Heart right ventricle (tissue), 16 donors: ENCODE measurements at regions not wholly inside any gene's neighbourhood (a gene's known extent, or its start where the extent isn't known, plus 50 kb on each side); places are given as distances from the start of the nearest gene placed in this dataset.
"Not testable (repeated sequence)": the region's sequence is repeated elsewhere in the genome, so short reads cannot be mapped to it uniquely, and the experiment has no call there.

Experiments
- ATAC-seq, 8 donors: fragments of 200-7000 bp; cut with Tn5 transposase; one replicate each; pipeline ENCODE4 v1.9.1; 2020; ENCODE audit warnings: mild to moderate bottlenecking in 8 of 8, moderate library complexity in 8 of 8, moderate number of reproducible peaks in 1 of 8
- DNase-seq, 2 donors: peaks; one replicate each; pipeline ENCODE4 v3.0.0-alpha.2; 2020
- H3K27ac ChIP-seq, 10 donors: fragments of 200-600 bp; sonication (generic) in 2 of 10; one replicate each; pipeline versions ENCODE4 v1.5.0 to v1.8.0; 2020 to 2022; ENCODE audit warnings: mild to moderate bottlenecking in 3 of 10
- H3K27me3 ChIP-seq, 7 donors: fragments of 200-600 bp; one replicate each; pipeline ENCODE4 v1.8.0; 2021 to 2022; ENCODE audit warnings: mild to moderate bottlenecking in 2 of 7
- H3K36me3 ChIP-seq, 9 donors: fragments of 200-600 bp; sonication (generic) in 1 of 9; one replicate each; pipeline versions ENCODE4 v1.5.0 to v1.8.0; 2020 to 2022; ENCODE audit warnings: mild to moderate bottlenecking in 2 of 9
- H3K4me1 ChIP-seq, 9 donors: fragments of 200-600 bp; sonication (generic) in 1 of 9; one replicate each; pipeline versions ENCODE4 v1.5.0 to v1.8.0; 2020 to 2022; ENCODE audit warnings: mild to moderate bottlenecking in 4 of 9
- H3K4me3 ChIP-seq, 10 donors: fragments of 200-600 bp; sonication (generic) in 2 of 10; one replicate each; pipeline versions ENCODE4 v1.5.0 to v1.8.0; 2020 to 2022; ENCODE audit warnings: mild to moderate bottlenecking in 7 of 10, moderate library complexity in 2 of 10
- H3K9me3 ChIP-seq, 11 donors: fragments of 200-600 bp in 10 of 11; sonication (generic) in 2 of 11; one replicate each; pipeline versions ENCODE4 v1.5.0 to v1.8.0; 2013 to 2022; ENCODE audit warnings: mild to moderate bottlenecking in 2 of 11, control low read depth in 1 of 11, moderate library complexity in 1 of 11
- CTCF ChIP-seq, 9 donors: fragments of 200-600 bp; sonication (generic) in 2 of 9; IDR thresholded peaks; one replicate each; pipeline versions ENCODE4 v1.5.0 to v1.8.0; 2021 to 2022; ENCODE audit warnings: antibody characterized with exemption in 9 of 9, mild to moderate bottlenecking in 5 of 9, moderate library complexity in 1 of 9
- WGBS, 2 donors: extraction: QIAGEN DNeasy Blood & Tissue Kit; methylation state at CpG; one replicate each; pipeline ENCODE4 v1.1.7; 2013; ENCODE audit warnings: inconsistent platforms in 1 of 2; 5-methylcytosine and 5-hydroxymethylcytosine counted together
- intact Hi-C, 10 donors: fragments of 100-400 bp; cut with DNase I; formaldehyde crosslinking; loops; one replicate each; pipeline versions ENCODE4 v1.11.1 to v1.14.2; 2022
- donor health status: Arrhythmogenic right ventricular cardiomyopathy.
- donor health status: ischemic (EF 13 %, LVEDD 7.1; RV severe dilation, severe dysfunction).
- donor health status: healthy with polysubstance abuse.
- donor health status: DM: no; HTN: yes; CAD: no.
- donor health status: DM: no; HTN: no; CAD: no.
- donor health status: ischemic (EF 25% LVEDD 6.9; RV normal size, moderate dysfunction).
- donor health status: ischemic (EF 25% LVEDD 5.7; RV mildly dilated, moderate dysfunction).
- donor health status: healthy.
- donor health status: DM: yes; HTN: yes; CAD: no.
- donor health status: Ischemic cardiomyopathy.
- donor health status: ischemic (EF 35%, LVEDD 5.7; RV mildly dilated, moderate dysfunction).
- donor health status: nonischemic (EF 11% LVEDD 7.7; RV severe dilation, severe dysfunction).
- donor health status: DM: yes; HTN: yes; CAD: no.
- donor health status: PGD.
- donor health status: ischemic (EF 29% LVEDD 5.4; RV normal size, mild dysfunction).
- donor health status: nonischemic (EF 23%, LVEDD 6.1; RV moderate dilation, normal function).

GRCh38 chr16:35585411-35585810 lies 2126.0 kb downstream of the TP53TG3F start:
- Histone ChIP-seq H3K36me3 (no peaks in the 10 kb centered on the region), H3K27me3 (peaks cover 0 to 4% (median 0%) of the 10 kb centered on the region in 7 donors), H3K27ac (no peak overlapping the region), H3K4me1 (no peaks in the 10 kb centered on the region), H3K4me3 (no peak overlapping the region), H3K9me3 (peaks cover 0 to 44% (median 0%) of the 10 kb centered on the region in 11 donors)
- DNase-seq (no peak), ATAC-seq (no peak)
- 12 to 22% methylated on average over 1 of the region's 1 CpG for WGBS, 2 donors
- intact Hi-C loops = no loop called here
- TF ChIP-seq CTCF (IDR thresholded peaks at IDR 0.05) = no peak

- TF ChIP-seq CTCF (IDR thresholded peaks at IDR 0.05) = peak in 7 of 9 donors; percentile 24 to 55 (median 38)
- ATAC-seq, H3K27me3 ChIP-seq, H3K36me3 ChIP-seq, DNase-seq, H3K27ac ChIP-seq, H3K4me3 ChIP-seq, intact Hi-C loops, H3K4me1 ChIP-seq: not testable (repeated sequence)
- H3K9me3 ChIP-seq = peaks cover 0 to 40% (median 0%) of the 10 kb centered on the region in 11 donors
- WGBS, 2 donors = 60 to 63% methylated on average over 7 of the region's 7 CpGs
These were observed 2131.5 kb downstream of the TP53TG3F start for GRCh38 chr16:35590913-35591312.

GRCh38 chr16:35596467-35596866 lies 2137.1 kb downstream of the TP53TG3F start:
- Histone ChIP-seq H3K27ac (no peak overlapping the region), H3K4me1 (no peaks in the 10 kb centered on the region), H3K27me3 (no peaks in the 10 kb centered on the region), H3K36me3 (no peaks in the 10 kb centered on the region), H3K4me3 (no peak overlapping the region), H3K9me3 (peaks cover 0 to 26% (median 0%) of the 10 kb centered on the region in 11 donors)
- 71 to 79% methylated on average over 4 of the region's 4 CpGs for WGBS, 2 donors
- ATAC-seq (no peak), DNase-seq (no peak)
- no peak for TF ChIP-seq CTCF (IDR thresholded peaks at IDR 0.05)
- intact Hi-C loops = no loop called here

GRCh38 chr16:35598696-35599332 lies 2139.4 kb downstream of the TP53TG3F start:
- Histone ChIP-seq H3K9me3 (peaks cover 0 to 17% (median 0%) of the 10 kb centered on the region in 11 donors), H3K27me3 (no peaks in the 10 kb centered on the region), H3K27ac (no peak overlapping the region), H3K4me3 (no peak overlapping the region), H3K4me1 (no peaks in the 10 kb centered on the region), H3K36me3 (no peaks in the 10 kb centered on the region)
- intact Hi-C loops = no loop called here
- ATAC-seq (no peak), DNase-seq (no peak)
- no peak for TF ChIP-seq CTCF (IDR thresholded peaks at IDR 0.05)
- 67 to 72% methylated on average over 9 of the region's 9 CpGs for WGBS, 2 donors
